ENCODE measurements at regions not wholly inside any gene's neighbourhood (a gene's known extent, or its start where the extent isn't known, plus 50 kb on each side); places are given as distances from the start of the nearest gene placed in this dataset.

DNA sequence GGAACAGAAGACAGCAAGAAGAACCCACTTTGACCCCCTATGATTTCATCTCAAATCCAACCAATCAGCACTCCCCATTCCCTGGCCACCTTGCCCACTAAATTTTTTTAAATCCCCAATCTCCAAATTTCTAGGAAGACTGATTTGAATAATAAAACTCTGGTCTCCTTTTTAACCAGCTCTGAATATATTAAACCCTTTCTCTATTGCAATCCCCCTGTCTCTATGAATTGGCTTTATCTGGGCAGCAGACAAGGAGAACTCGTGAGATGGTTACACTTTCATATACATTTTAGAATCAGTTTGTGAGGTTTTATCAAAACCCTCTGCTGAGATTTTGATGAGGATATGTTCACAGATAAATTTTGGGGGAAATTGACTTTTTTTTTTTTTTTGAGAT, 90.3 kb upstream of the TRIM24 start:
- Histone ChIP-seq H3K36me3 (no peaks in the 10 kb centered on the region), H3K4me1 (no peaks in the 10 kb centered on the region), H3K27ac (no peak overlapping the region), H3K27me3 (no peaks in the 10 kb centered on the region), H3K4me3 (no peak overlapping the region), H3K9me3 (peaks cover 0 to 49% (median 23%) of the 10 kb centered on the region in 12 donors)
- WGBS, 4 donors: 90 to 97% (median 96%) methylated on average over 1 of the region's 1 CpG
- DNase-seq (no peak), ATAC-seq (no peak)
- intact Hi-C loops (cut with DNase I): no loop called here
- no peak for TF ChIP-seq POLR2A (IDR thresholded peaks at IDR 0.05)
- TF ChIP-seq, protein P1, sequence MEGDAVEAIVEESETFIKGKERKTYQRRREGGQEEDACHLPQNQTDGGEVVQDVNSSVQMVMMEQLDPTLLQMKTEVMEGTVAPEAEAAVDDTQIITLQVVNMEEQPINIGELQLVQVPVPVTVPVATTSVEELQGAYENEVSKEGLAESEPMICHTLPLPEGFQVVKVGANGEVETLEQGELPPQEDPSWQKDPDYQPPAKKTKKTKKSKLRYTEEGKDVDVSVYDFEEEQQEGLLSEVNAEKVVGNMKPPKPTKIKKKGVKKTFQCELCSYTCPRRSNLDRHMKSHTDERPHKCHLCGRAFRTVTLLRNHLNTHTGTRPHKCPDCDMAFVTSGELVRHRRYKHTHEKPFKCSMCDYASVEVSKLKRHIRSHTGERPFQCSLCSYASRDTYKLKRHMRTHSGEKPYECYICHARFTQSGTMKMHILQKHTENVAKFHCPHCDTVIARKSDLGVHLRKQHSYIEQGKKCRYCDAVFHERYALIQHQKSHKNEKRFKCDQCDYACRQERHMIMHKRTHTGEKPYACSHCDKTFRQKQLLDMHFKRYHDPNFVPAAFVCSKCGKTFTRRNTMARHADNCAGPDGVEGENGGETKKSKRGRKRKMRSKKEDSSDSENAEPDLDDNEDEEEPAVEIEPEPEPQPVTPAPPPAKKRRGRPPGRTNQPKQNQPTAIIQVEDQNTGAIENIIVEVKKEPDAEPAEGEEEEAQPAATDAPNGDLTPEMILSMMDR (IDR thresholded peaks at IDR 0.05): no peak

- Histone ChIP-seq H3K9me3 (peaks cover 0 to 49% (median 23%) of the 10 kb centered on the region in 12 donors), H3K36me3 (no peaks in the 10 kb centered on the region), H3K4me3 (no peak overlapping the region), H3K4me1 (no peaks in the 10 kb centered on the region), H3K27ac (no peak overlapping the region), H3K27me3 (no peaks in the 10 kb centered on the region)
- WGBS, 4 donors: 95 to 96% (median 96%) methylated on average over 2 of the region's 2 CpGs
- DNase-seq (no peak), ATAC-seq (no peak)
- TF ChIP-seq, protein P1 (IDR thresholded peaks at IDR 0.05): no peak
- no peak for TF ChIP-seq POLR2A (IDR thresholded peaks at IDR 0.05)
- intact Hi-C loops (cut with DNase I): no loop called here
Measured at GRCh38 chr7:138370956-138371355, 89.1 kb upstream of the TRIM24 start.

DNA sequence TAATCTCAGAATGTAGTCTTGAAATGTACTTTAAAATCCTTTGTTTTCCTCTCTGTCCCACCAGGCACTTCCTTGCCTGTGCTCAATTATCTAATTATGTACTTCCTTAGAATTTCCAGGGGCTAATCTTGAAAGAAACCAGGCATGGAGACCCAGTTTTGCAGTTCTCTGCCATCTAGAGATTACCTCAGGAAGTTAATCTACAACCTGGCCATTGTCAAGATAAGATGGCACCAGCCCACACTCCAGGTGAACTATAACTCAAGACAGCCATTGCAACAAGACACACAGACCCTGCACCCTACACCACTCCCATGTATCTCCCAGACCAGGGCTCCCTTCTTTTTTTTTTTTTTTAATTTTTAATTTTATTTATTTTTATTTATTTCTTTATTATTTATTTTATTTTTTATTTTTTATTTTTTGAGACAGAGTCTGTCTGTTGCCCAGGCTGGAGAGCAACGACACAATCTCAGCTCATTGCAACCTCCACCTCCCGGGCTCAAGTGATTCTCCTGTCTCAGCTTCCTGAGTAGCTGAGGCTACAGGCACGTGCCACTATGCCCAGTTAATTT, 85.9 kb upstream of the TRIM24 start:
- Histone ChIP-seq H3K4me3 (no peak overlapping the region), H3K27ac (no peak overlapping the region), H3K4me1 (no peaks in the 10 kb centered on the region), H3K27me3 (no peaks in the 10 kb centered on the region), H3K9me3 (peaks cover 0 to 25% (median 14%) of the 10 kb centered on the region in 12 donors), H3K36me3 (no peaks in the 10 kb centered on the region)
- DNase-seq (no peak), ATAC-seq (no peak)
- 86 to 89% (median 87%) methylated on average over 3 of the region's 3 CpGs for WGBS, 4 donors
- TF ChIP-seq, protein P1 (IDR thresholded peaks at IDR 0.05): no peak
- no peak for TF ChIP-seq POLR2A (IDR thresholded peaks at IDR 0.05)
- intact Hi-C loops (cut with DNase I): no loop called here

- DNase-seq (no peak), ATAC-seq (no peak)
- no peaks in the 10 kb centered on the region for H3K4me1 ChIP-seq
- H3K4me3 ChIP-seq: no peak overlapping the region
- intact Hi-C loops (cut with DNase I): no loop called here
- H3K27ac ChIP-seq: no peak overlapping the region
- TF ChIP-seq, protein P1 (IDR thresholded peaks at IDR 0.05): no peak
- no peak for TF ChIP-seq POLR2A (IDR thresholded peaks at IDR 0.05)
- 66 to 75% (median 70%) methylated on average over 2 of the region's 2 CpGs for WGBS, 4 donors
- peaks cover 0 to 4% (median 0%) of the 10 kb centered on the region in 12 donors for H3K9me3 ChIP-seq
- H3K27me3 ChIP-seq: no peaks in the 10 kb centered on the region
- no peaks in the 10 kb centered on the region for H3K36me3 ChIP-seq
Measured at GRCh38 chr7:138377306-138377705, 82.8 kb upstream of the TRIM24 start.
